Dedifferentiated amniotic fluid mesenchymal stem cell (primary cell): ENCODE measurements at regions not wholly inside any gene's neighbourhood (a gene's known extent, or its start where the extent isn't known, plus 50 kb on each side); places are given as distances from the start of the nearest gene placed in this dataset.

Source experiments
- DNase-seq: peaks from one replicate; pipeline ENCODE4 v3.0.0-alpha.2; 2016; ENCODE audit errors: extremely low spot score

- DNase-seq, result no peak
Observed at GRCh38 chr10:105982735-105983134, 1181.8 kb downstream of the SORCS1 start.

GRCh38 chr10:105981679-105982078 lies 1182.8 kb downstream of the SORCS1 start:
- DNase-seq, result no peak

DNA sequence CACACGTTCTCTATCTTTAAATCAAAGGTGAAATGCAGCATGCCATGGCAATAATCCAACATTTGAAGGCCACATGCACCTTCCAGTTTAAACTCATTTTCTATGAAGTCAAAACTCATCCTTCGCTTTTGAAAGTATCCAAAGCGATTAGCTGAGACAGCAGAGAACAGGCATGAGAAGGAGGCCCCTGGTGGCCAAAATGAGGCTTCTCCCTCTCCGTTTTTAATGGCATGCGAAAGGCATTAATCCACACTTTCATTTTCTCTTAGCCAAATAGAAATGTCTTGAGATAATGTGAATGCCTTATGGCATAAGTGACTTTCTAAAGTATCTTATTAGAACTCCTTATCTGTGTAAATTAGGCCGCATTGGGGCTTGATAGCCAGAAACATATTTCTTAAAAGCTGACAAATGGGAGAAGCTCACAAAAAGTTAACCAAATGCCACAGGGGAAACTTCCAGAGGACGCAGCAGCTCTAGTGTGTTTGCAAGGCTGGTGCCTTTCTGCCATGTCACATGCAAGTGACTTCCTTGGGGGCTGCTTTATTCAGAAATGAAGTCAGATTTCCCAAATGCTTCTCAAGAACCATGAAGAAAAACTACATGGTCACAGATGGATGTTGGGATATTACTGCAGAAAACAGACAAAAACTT lies 1189.6 kb downstream of the SORCS1 start:
- no peak for DNase-seq

- no peak for DNase-seq
Observed at GRCh38 chr10:105973902-105974301, 1190.6 kb downstream of the SORCS1 start.

DNA sequence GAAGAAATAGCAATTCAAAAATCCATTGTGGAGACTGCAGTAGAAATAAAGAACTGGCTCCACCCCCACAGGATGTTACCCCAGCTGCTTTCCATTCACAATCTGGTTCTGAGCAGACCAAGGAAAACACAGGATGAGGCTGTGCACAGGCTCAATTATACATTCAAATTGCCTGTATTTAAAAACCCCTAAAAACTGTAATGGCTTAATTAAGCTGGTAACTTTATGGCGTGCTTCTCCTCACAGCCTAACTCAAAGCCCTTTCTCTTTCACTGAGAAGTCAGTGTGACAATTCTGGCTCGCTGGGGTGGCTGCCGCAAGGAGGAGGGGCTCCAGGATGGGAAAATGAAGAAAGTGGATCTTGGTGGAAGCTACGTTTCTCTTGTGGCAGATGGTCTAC lies 1191.1 kb downstream of the SORCS1 start:
- no peak for DNase-seq

- DNase-seq, result no peak
Observed at GRCh38 chr10:105971460-105971859, 1193.0 kb downstream of the SORCS1 start.

- no peak for DNase-seq
Observed at GRCh38 chr10:105969884-105970377, 1194.6 kb downstream of the SORCS1 start.

DNA sequence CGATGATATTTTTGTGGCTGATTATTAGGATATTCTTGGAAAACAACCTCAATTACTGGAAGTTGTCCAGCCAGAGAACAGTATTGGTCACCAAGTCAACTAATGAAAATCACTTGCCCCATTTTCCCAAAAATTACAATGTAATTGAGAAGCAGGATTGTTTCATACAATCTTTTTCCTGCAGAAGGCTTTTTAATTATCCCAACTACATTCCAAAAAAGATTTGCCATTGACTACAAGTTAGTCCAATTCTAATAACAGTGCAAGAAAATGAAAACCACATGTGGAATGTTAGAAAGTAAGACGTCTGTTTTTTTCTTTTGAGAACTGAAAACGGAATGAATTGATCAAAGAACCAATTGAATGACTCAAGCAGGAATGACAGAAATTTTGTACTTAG lies 1195.8 kb downstream of the SORCS1 start:
- no peak for DNase-seq

DNA sequence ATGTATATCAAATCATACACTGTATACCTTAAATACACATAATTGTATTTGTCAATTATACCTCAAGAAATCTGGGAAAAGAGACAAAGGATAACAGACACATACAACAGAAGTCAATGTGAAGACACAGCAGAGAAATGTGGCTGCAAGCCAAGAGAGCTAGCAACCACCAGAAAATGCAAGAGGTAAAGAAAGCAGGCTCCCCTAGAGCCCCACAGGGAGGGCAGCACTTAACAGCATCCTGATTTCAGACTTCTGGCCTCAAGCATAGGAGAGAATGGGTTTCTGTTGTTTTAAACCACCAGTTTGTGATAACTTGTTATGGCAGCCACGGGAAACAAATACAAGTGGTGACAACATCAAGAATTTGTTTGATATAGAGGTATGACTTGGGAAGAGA lies 1197.2 kb downstream of the SORCS1 start:
- DNase-seq, result no peak

DNA sequence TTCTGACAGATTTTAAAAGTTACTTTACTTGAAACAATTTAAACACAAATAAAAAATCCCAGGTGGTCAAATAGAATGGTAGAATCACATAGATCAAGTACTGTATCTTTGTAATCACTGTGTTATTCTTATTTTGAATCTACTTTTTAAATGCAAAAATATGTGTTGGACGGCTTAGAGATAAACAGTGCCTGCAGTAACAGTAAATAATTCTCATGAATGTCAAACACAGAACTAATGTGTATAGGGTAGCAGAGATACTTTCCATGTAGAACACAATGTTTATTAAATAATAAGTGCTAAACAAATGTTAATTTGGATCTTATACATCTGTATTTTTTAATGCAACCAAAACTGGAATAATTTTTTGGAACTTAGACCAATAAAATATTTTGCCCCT lies 1199.4 kb downstream of the SORCS1 start:
- no peak for DNase-seq

DNA sequence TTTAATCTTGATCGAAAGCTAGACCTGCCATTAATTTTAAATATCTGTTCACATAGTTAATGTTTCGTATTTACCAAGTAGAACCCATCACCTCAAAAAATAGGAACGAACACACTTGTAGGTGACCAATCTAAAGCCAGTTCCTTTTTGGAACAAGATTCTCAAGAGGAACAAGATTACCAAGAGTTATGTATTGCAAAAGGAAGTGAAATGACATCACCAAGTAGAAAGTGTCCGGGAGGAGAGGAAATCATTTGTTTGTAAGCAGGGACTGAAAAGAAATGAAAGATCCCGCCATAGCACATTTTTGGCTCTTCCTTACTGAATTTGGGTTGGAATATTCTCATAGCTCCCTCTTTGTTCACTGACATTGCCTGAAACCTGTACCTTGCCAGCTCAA lies 1200.5 kb downstream of the SORCS1 start:
- DNase-seq, result no peak

DNA sequence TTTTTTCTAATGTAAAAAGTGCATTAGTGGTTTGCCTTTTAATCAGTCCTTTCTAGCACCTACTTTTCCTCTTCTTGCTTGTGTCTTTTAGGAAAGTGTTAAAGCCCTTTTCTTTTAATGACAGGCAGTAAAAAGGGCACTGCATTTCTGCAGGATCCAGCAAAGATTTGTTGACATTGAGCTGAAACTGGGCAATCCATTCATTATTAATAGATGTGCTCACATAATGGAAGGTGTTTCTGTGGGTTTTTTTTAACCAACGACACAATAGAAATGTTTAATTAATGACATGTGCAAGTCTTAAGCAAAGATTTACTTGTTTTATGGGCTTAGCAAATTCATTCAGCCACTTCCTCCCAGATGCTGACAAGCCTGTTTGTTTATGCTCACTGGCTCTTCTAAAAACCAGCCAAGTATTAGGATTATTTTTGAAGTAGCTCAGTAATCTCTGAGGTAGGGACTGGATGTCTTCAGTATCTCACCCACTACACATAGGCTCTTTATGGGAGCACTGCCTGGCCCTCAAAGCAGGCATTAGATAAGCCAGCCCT lies 1201.1 kb downstream of the SORCS1 start:
- no peak for DNase-seq

DNA sequence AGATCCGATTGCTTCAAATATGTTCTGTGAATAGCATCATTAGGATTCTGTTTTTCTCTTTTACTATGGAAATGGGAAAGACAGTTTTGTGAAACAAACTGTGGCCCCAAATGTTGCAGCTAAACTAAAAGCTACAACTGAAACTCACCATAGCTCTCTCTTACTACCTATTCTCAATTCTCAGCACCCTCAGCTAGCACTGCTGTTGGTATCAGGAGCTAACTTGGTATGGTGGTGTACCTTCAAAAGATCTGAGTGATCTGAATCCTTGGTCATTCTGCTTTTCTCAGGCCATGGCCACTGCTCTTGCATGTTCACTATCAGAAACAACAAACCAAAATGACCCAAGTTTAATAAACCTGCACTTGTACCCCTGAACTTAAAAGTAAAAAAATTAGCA lies 1208.0 kb downstream of the SORCS1 start:
- DNase-seq, result no peak

DNA sequence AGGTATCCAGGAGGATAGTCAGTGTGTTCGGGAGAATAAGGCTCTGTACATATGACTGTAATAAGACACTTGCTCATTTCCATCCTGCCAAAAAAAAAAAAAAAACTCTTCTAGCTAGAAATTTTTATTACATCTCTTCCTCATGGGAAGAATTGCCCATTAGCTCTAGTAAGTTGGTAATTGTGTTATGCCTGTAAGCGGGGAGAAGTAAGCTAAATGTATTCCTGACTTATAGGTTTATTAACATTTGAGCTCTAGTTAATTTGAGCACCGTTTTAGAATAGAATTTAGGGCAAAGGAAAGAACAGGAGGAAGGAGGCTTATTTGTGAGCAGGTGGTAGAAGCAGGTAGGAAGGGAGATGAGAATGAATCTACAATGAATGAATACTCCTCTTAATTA lies 1210.6 kb downstream of the SORCS1 start:
- DNase-seq, result no peak

GRCh38 chr10:105953056-105953455 lies 1211.5 kb downstream of the SORCS1 start:
- DNase-seq, result no peak

DNA sequence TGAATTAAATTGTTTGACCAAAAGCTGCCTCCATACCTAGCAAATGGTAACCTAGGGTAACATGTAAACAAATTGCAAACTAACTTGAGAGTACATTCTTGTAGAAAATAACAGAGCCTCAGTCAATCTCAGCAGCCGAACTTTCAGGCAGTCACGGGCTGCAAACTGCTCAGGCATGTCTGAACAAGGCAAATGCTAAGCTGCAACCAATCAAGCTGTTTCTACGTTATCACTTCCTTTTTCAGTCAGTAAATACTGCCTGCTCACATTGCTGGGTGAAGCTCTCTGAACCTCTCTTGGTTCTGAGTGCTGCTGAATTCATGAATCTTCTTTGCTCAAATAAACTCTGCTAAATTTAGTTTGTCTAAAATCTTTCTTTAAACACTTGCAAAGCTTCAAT lies 1212.4 kb downstream of the SORCS1 start:
- DNase-seq, result peak; percentile 54

- DNase-seq, result peak; percentile 75
Observed at GRCh38 chr10:105950410-105950809, 1214.1 kb downstream of the SORCS1 start.

GRCh38 chr10:105949721-105950120 lies 1214.8 kb downstream of the SORCS1 start:
- DNase-seq, result no peak

DNA sequence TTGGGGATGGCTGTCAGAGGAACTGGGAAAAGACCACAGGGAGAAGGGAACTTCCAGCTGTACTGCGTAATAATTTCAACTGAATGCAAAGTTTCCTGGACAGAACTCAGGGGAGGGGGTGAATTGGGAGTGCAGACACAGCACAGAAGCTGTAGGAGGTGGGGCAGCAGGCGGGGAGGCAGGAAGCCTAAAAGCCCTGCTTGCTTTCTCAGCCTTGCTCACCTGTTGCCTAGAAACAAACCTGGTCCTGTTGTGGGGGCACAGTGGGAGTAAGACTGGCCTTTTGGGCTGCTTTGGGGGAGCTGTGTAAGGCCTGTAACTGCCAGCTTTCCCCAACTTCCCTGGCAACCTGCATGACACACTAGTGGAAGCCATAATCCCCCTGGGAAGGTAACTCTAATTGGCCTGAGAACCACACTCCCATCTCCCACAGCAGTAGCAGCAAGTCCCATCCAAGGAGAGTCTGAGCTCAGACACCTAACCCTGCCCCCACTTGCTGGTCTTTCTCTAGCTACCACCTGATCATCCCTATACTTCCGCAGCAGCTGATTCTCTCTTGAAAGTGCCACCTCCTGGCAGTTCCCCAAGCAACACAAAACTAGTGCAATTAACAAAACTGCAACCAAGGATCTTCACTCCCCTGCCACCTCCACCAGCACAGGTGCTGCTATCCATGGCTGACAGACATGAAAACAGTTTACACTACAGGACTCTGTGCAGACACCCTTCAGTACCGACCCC lies 1239.3 kb downstream of the SORCS1 start:
- no peak for DNase-seq

GRCh38 chr10:105921348-105921747 lies 1243.2 kb downstream of the SORCS1 start:
- no peak for DNase-seq

- no peak for DNase-seq
Observed at GRCh38 chr10:105914432-105914831, 1250.1 kb downstream of the SORCS1 start.

GRCh38 chr10:105908701-105909100 lies 1255.8 kb downstream of the SORCS1 start:
- no peak for DNase-seq

DNA sequence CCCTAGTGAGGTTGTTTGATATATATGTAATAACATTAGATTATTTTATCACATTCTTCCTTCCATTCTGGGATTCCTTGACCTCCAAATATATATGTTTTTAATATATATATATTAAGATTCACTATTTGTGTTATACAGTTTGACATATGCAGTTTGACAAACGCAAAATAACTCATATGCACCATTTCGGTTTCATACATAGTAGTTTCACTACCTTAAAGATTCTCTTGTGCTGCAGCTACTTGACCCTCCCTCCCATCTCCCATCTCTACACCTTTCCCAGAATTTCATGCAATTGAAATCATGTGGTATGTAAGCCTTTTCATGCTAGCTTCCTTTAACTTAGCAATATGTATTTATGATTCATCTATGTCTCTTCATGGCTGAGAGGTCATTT lies 1244.4 kb downstream of the SORCS3 start:
- no peak for DNase-seq
